ENCODE measurements at regions not wholly inside any gene's neighbourhood (a gene's known extent, or its start where the extent isn't known, plus 50 kb on each side); places are given as distances from the start of the nearest gene placed in this dataset.

DNA sequence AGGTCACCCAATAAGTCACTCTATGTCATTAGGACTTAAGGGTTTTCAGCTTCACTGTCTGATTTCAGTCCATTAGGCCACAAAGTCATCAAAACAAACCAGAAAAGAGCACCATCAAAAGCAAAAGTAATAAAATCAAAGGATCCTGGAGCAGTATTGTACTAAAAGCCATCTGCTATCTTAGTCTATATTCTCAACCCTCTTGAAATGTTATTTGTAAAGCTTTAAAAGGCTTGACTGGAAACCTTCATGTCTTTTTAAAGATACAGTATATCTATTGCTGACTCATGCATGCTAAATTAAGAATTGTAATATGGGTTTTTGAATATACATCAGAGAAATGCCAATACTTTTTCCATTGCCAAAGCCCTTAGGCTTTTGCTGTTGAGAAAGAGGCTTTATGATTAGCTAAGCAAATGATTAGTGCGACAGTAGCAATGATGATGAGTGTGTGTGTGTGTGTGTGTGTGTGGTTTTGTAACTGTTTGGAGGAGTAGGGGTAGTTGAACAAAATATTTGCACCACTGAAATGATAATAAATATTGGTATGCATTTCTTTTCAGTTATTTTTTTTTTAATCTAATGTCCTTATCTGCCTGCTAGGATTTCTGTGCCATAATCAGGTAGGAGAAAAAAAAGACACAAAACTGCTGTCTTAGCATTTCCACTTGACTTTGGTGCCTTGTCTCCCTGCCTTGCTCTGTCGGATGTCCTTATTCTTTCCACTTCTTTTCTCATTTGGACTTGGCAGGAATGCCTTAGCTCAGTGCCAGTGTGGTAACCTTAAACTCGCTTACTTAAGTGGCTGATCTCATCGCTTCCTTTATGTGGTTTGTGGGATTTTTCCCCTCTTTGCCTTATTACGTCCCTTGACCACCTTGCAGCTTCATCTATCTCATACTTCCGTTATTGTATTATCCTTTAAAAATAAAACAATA, 119.7 kb downstream of the PCDH7 start:
- no peaks in the 10 kb centered on the region for H3K4me1 Mint-ChIP-seq

GRCh38 chr4:30840571-30840970, 120.4 kb downstream of the PCDH7 start:
- DNase-seq = no peak
- H3K4me1 Mint-ChIP-seq = no peaks in the 10 kb centered on the region
- no peak for ATAC-seq
- CTCF ChIA-PET = no interaction called here
- H3K9me3 Mint-ChIP-seq (ENCODE audit: low read depth) = peaks cover 2% of the 10 kb centered on the region
- no peak overlapping the region for H3K4me3 Mint-ChIP-seq
- intact Hi-C loops (cut with DNase I, micrococcal nuclease) = no loop called here
- POLR2A ChIA-PET = no interaction called here
- H3K27me3 Mint-ChIP-seq = no peaks in the 10 kb centered on the region
- no peaks in the 10 kb centered on the region for H3K36me3 Mint-ChIP-seq (ENCODE audit: low read depth)
- H3K27ac Mint-ChIP-seq = no peak overlapping the region

More for the DNA sequence above, 119.7 kb downstream of the PCDH7 start:
- no peaks in the 10 kb centered on the region for H3K27me3 Mint-ChIP-seq
- no peak overlapping the region for H3K4me3 Mint-ChIP-seq
- no peak overlapping the region for H3K27ac Mint-ChIP-seq
- ATAC-seq (no peak), DNase-seq (no peak)
- ChIA-PET POLR2A (no interaction called here), CTCF (no interaction called here)
- intact Hi-C loops (cut with DNase I, micrococcal nuclease) = no loop called here
- peaks cover 2% of the 10 kb centered on the region for H3K9me3 Mint-ChIP-seq (ENCODE audit: low read depth)
- H3K36me3 Mint-ChIP-seq (ENCODE audit: low read depth) = no peaks in the 10 kb centered on the region

DNA sequence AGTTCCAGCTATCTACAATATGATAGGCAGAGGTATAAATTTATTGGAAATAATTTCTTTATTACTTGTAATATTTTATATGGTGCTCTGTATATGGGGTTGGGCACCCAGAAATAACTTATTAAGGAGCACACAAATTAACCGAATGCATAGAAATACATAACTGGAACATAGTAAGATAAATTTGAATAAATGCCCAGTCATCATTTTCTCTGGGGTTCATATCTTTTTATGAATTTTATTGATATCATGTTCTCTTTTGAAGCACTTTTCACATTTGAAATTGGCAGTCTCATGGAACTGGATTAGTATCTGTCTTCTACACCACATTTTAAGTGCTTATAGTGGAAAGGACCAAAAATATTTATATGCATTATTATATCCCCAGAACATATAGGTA, 122.0 kb downstream of the PCDH7 start:
- ChIA-PET CTCF (no interaction called here), POLR2A (no interaction called here)
- Mint-ChIP-seq H3K4me3 (no peak overlapping the region), H3K9me3 (ENCODE audit: low read depth) (peaks cover 2% of the 10 kb centered on the region), H3K27ac (no peak overlapping the region), H3K36me3 (ENCODE audit: low read depth) (no peaks in the 10 kb centered on the region), H3K4me1 (no peaks in the 10 kb centered on the region), H3K27me3 (no peaks in the 10 kb centered on the region)
- intact Hi-C loops (cut with DNase I, micrococcal nuclease) = no loop called here
- ATAC-seq (no peak), DNase-seq (no peak)

DNA sequence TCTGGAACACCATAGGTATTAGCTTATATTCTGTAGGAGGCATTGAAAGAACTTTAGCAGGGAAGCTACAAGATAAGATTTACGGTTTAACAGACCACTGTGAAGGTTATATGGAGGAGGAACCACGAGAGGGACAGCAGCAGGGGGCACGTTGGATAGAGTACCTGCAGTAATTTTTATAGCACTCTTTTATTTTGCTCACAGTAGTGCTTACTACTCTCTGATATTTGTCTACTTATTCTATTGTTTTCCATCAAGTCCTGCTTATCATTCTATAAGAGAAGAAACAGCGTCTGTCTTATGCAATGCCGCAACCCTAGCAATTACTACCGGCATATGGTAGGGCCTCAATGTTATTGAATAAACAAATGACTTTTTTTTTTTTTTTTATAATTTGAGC, 122.5 kb downstream of the PCDH7 start:
- ATAC-seq (no peak), DNase-seq (no peak)
- intact Hi-C loops (cut with DNase I, micrococcal nuclease) = no loop called here
- no peak overlapping the region for H3K4me3 Mint-ChIP-seq
- H3K27ac Mint-ChIP-seq = no peak overlapping the region
- POLR2A ChIA-PET = no interaction called here
- H3K9me3 Mint-ChIP-seq (ENCODE audit: low read depth) = peaks cover 2% of the 10 kb centered on the region
- CTCF ChIA-PET = no interaction called here
- H3K4me1 Mint-ChIP-seq = no peaks in the 10 kb centered on the region
- no peaks in the 10 kb centered on the region for H3K27me3 Mint-ChIP-seq
- H3K36me3 Mint-ChIP-seq (ENCODE audit: low read depth) = no peaks in the 10 kb centered on the region

DNA sequence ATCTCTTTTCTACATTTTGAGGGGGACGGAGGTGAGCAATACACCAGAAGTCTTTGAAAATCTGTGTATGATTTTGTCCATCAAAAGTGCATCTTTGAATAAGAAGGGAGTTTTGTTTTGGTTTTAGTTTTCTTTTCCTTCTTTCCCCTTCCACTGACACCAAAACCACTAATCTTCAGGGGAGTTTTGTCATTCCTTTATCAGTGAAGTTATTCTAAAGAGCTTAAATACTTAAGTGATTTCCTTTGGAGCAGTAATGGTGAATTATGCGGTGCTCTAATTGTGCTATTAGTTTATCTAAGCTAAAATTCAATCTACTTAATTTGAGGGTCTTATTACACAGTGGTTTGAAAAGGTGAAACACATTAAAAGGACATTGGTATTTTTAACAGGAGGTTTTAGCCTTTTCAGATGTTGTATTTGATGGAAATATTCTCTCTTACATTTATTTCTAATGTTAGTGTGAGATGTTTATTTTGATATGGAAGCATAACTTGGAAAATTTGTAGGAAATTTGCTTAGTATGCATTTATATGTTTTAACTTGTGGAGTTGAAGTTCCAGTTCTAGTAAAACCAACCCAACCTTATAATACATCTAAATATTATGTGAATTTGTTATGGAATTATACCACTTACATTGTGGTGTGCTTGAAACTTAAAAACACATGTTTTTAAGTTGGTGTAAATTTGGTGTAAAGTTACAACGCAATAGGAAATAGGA, 124.9 kb downstream of the PCDH7 start:
- Mint-ChIP-seq H3K27me3 (no peaks in the 10 kb centered on the region), H3K36me3 (ENCODE audit: low read depth) (no peaks in the 10 kb centered on the region), H3K4me3 (no peak overlapping the region), H3K27ac (no peak overlapping the region), H3K4me1 (no peaks in the 10 kb centered on the region), H3K9me3 (ENCODE audit: low read depth) (peaks cover 2% of the 10 kb centered on the region)
- intact Hi-C loops (cut with DNase I, micrococcal nuclease) = no loop called here
- DNase-seq (no peak), ATAC-seq (no peak)
- CTCF ChIA-PET = no interaction called here
- POLR2A ChIA-PET = no interaction called here

- Mint-ChIP-seq H3K9me3 (ENCODE audit: low read depth) (peaks cover 2% of the 10 kb centered on the region), H3K4me1 (no peaks in the 10 kb centered on the region), H3K4me3 (no peak overlapping the region), H3K27ac (no peak overlapping the region), H3K27me3 (no peaks in the 10 kb centered on the region), H3K36me3 (ENCODE audit: low read depth) (no peaks in the 10 kb centered on the region)
- DNase-seq (no peak), ATAC-seq (no peak)
- ChIA-PET CTCF (no interaction called here), POLR2A (no interaction called here)
- intact Hi-C loops (cut with DNase I, micrococcal nuclease) = no loop called here
Measured at GRCh38 chr4:30847167-30847566, 127.0 kb downstream of the PCDH7 start.

- DNase-seq (no peak), ATAC-seq (no peak)
- H3K4me1 Mint-ChIP-seq = no peaks in the 10 kb centered on the region
- H3K27ac Mint-ChIP-seq = no peak overlapping the region
- intact Hi-C loops (cut with DNase I, micrococcal nuclease) = no loop called here
- H3K9me3 Mint-ChIP-seq (ENCODE audit: low read depth) = peaks cover 2% of the 10 kb centered on the region
- no peak overlapping the region for H3K4me3 Mint-ChIP-seq
- H3K27me3 Mint-ChIP-seq = no peaks in the 10 kb centered on the region
- ChIA-PET CTCF (no interaction called here), POLR2A (no interaction called here)
- no peaks in the 10 kb centered on the region for H3K36me3 Mint-ChIP-seq (ENCODE audit: low read depth)
Measured at GRCh38 chr4:30847958-30848357, 127.8 kb downstream of the PCDH7 start.

DNA sequence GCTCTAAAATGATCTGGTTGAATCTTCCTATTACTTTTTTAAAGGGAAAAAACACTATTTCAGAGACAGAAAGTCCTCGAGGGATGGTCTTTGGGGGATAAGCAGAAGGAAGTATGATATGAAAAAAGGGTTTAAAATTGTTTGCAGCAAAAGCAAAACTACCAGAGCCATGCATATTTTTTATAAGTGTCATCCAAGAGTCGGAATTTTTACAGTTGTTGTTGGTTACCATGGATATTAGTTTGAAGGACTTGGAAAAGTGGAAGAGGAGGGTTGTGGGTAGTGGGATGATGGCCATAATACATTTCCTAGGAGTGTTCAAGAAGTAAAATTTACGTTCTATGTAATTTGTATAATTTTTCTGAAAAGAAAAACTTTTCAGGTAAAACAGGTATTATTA, 134.4 kb downstream of the PCDH7 start:
- H3K4me3 Mint-ChIP-seq = no peak overlapping the region
- ATAC-seq (no peak), DNase-seq (no peak)
- H3K27ac Mint-ChIP-seq = no peak overlapping the region
- no peaks in the 10 kb centered on the region for H3K9me3 Mint-ChIP-seq (ENCODE audit: low read depth)
- CTCF ChIA-PET = no interaction called here
- H3K36me3 Mint-ChIP-seq (ENCODE audit: low read depth) = no peaks in the 10 kb centered on the region
- POLR2A ChIA-PET = no interaction called here
- no peaks in the 10 kb centered on the region for H3K27me3 Mint-ChIP-seq
- H3K4me1 Mint-ChIP-seq = no peaks in the 10 kb centered on the region
- intact Hi-C loops (cut with DNase I, micrococcal nuclease) = no loop called here

DNA sequence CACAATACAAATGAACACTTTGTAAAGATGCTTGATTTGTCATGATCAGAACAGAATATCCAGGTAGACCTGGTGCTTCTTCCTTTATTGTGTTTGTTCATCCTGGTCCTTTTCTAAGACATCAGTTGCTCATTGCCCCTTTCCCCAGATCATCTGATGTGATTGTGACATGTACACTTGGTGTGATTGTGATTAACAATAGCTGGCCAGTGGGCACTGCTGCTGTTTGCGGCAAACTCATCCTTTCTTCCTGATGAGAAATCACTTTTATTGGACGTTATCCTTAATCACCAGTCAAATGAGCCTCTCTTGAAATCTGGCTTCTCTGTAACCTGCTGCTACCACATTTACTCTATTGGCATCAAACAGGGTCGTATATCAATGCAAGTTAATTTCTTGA, 135.1 kb downstream of the PCDH7 start:
- DNase-seq (no peak), ATAC-seq (no peak)
- Mint-ChIP-seq H3K36me3 (ENCODE audit: low read depth) (no peaks in the 10 kb centered on the region), H3K4me3 (no peak overlapping the region), H3K4me1 (no peaks in the 10 kb centered on the region), H3K27ac (no peak overlapping the region), H3K9me3 (ENCODE audit: low read depth) (no peaks in the 10 kb centered on the region), H3K27me3 (no peaks in the 10 kb centered on the region)
- ChIA-PET POLR2A (no interaction called here), CTCF (no interaction called here)
- intact Hi-C loops (cut with DNase I, micrococcal nuclease) = no loop called here

- Mint-ChIP-seq H3K4me3 (no peak overlapping the region), H3K4me1 (no peaks in the 10 kb centered on the region), H3K27ac (no peak overlapping the region), H3K27me3 (no peaks in the 10 kb centered on the region), H3K36me3 (ENCODE audit: low read depth) (no peaks in the 10 kb centered on the region), H3K9me3 (ENCODE audit: low read depth) (no peaks in the 10 kb centered on the region)
- ChIA-PET CTCF (interaction anchor here (0.6 kb wide), 1 partner anchor 803 kb away, joined by 3 read pairs; no protein-coding TSS in a partner anchor), POLR2A (no interaction called here)
- no peak for ATAC-seq
- intact Hi-C loops (cut with DNase I, micrococcal nuclease) = no loop called here
- no peak for DNase-seq
Measured at GRCh38 chr4:30856795-30857564, 136.8 kb downstream of the PCDH7 start.

GRCh38 chr4:30860978-30861377, 140.8 kb downstream of the PCDH7 start:
- Mint-ChIP-seq H3K4me1 (no peaks in the 10 kb centered on the region), H3K4me3 (no peak overlapping the region), H3K27ac (no peak overlapping the region), H3K27me3 (no peaks in the 10 kb centered on the region), H3K9me3 (ENCODE audit: low read depth) (no peaks in the 10 kb centered on the region), H3K36me3 (ENCODE audit: low read depth) (no peaks in the 10 kb centered on the region)
- intact Hi-C loops (cut with DNase I, micrococcal nuclease) = no loop called here
- CTCF ChIA-PET = no interaction called here
- no peak for ATAC-seq
- POLR2A ChIA-PET = no interaction called here
- no peak for DNase-seq

GRCh38 chr4:30862196-30862595, 142.0 kb downstream of the PCDH7 start:
- ChIA-PET CTCF (no interaction called here), POLR2A (no interaction called here)
- H3K4me3 Mint-ChIP-seq = no peak overlapping the region
- no peak for ATAC-seq
- no peaks in the 10 kb centered on the region for H3K36me3 Mint-ChIP-seq (ENCODE audit: low read depth)
- no peaks in the 10 kb centered on the region for H3K4me1 Mint-ChIP-seq
- no peaks in the 10 kb centered on the region for H3K27me3 Mint-ChIP-seq
- H3K9me3 Mint-ChIP-seq (ENCODE audit: low read depth) = no peaks in the 10 kb centered on the region
- no peak overlapping the region for H3K27ac Mint-ChIP-seq
- intact Hi-C loops (cut with DNase I, micrococcal nuclease) = no loop called here
- DNase-seq = no peak
